ENCODE measurements at regions not wholly inside any gene's neighbourhood (a gene's known extent, or its start where the extent isn't known, plus 50 kb on each side); places are given as distances from the start of the nearest gene placed in this dataset.

GRCh38 chr4:138915756-138916155, 99.8 kb upstream of the NOCT start:
- H3K27me3 Mint-ChIP-seq = peaks cover 12% of the 10 kb centered on the region
- no peak overlapping the region for H3K27ac Mint-ChIP-seq
- no peak for TF ChIP-seq CTCF (conservative IDR thresholded peaks at IDR 0.05)
- no peak for DNase-seq (ENCODE audit: extremely low spot score, unreplicated experiment)
- no peak overlapping the region for H3K4me3 Mint-ChIP-seq
- peaks cover 41% of the 10 kb centered on the region for H3K4me1 Mint-ChIP-seq (ENCODE audit: unreplicated experiment)
- H3K36me3 Mint-ChIP-seq = peaks cover 5% of the 10 kb centered on the region
- H3K9me3 Mint-ChIP-seq = no peaks in the 10 kb centered on the region

GRCh38 chr4:138912704-138913340, 102.8 kb upstream of the NOCT start:
- peak overlapping the region; percentile 42 for H3K4me3 Mint-ChIP-seq
- DNase-seq (ENCODE audit: extremely low spot score, unreplicated experiment) = no peak
- peaks cover 5% of the 10 kb centered on the region for H3K36me3 Mint-ChIP-seq
- no peaks in the 10 kb centered on the region for H3K27me3 Mint-ChIP-seq
- peak overlapping the region; percentile 94 for H3K27ac Mint-ChIP-seq
- H3K4me1 Mint-ChIP-seq (ENCODE audit: unreplicated experiment) = peaks cover 35% of the 10 kb centered on the region
- no peaks in the 10 kb centered on the region for H3K9me3 Mint-ChIP-seq
- TF ChIP-seq CTCF (conservative IDR thresholded peaks at IDR 0.05) = no peak

- DNase-seq (ENCODE audit: extremely low spot score, unreplicated experiment) = no peak
- TF ChIP-seq CTCF (conservative IDR thresholded peaks at IDR 0.05) = no peak
- Mint-ChIP-seq H3K27ac (peak overlapping the region; percentile 94), H3K4me3 (peak overlapping the region; percentile 50), H3K36me3 (peaks cover 2% of the 10 kb centered on the region), H3K4me1 (ENCODE audit: unreplicated experiment) (peaks cover 35% of the 10 kb centered on the region), H3K9me3 (no peaks in the 10 kb centered on the region), H3K27me3 (no peaks in the 10 kb centered on the region)
Observed at GRCh38 chr4:138911909-138912703, 103.5 kb upstream of the NOCT start.

GRCh38 chr4:138910914-138911336, 104.7 kb upstream of the NOCT start:
- Mint-ChIP-seq H3K27ac (peak overlapping the region; percentile 94), H3K36me3 (no peaks in the 10 kb centered on the region), H3K9me3 (no peaks in the 10 kb centered on the region), H3K4me3 (peak overlapping the region; percentile 74), H3K4me1 (ENCODE audit: unreplicated experiment) (peaks cover 35% of the 10 kb centered on the region), H3K27me3 (no peaks in the 10 kb centered on the region)
- DNase-seq (ENCODE audit: extremely low spot score, unreplicated experiment) = peak; percentile 72
- no peak for TF ChIP-seq CTCF (conservative IDR thresholded peaks at IDR 0.05)

GRCh38 chr4:138910195-138910913, 105.2 kb upstream of the NOCT start:
- Mint-ChIP-seq H3K27me3 (no peaks in the 10 kb centered on the region), H3K9me3 (no peaks in the 10 kb centered on the region), H3K4me3 (peak overlapping the region; percentile 74), H3K36me3 (no peaks in the 10 kb centered on the region), H3K4me1 (ENCODE audit: unreplicated experiment) (peaks cover 30% of the 10 kb centered on the region), H3K27ac (peak overlapping the region; percentile 94)
- TF ChIP-seq CTCF (conservative IDR thresholded peaks at IDR 0.05) = no peak
- no peak for DNase-seq (ENCODE audit: extremely low spot score, unreplicated experiment)

All from type B pancreatic cell (in vitro differentiated cells).